Amniotic epithelial cell (primary cell): ENCODE measurements at regions not wholly inside any gene's neighbourhood (a gene's known extent, or its start where the extent isn't known, plus 50 kb on each side); places are given as distances from the start of the nearest gene placed in this dataset.

ENCODE experiments used
- DNase-seq: peaks from one replicate; pipeline ENCODE4 v3.0.0-alpha.2; 2010; ENCODE audit warnings: low read depth

GRCh38 chr1:215459136-215459535 is 108.0 kb upstream of the KCTD3 start:
- DNase-seq, result no peak

DNA sequence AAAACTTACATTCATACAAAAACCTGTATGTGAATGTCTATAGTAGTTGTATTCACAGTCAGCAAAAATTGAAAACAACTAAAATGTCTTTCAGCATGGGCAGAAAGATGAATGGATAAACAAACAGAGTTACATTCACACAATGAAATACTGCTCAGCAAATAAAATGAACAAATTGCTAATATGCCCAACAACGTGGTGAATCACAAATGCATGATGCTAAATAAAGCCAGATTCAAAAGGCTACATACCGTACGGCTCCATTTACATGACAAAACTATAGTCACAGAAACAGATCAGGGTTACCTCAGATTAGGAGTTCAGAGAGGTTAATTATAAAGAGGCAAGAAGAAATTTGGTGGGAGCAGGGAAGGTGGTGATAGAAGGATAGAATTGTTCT is 100.7 kb upstream of the KCTD3 start:
- DNase-seq, result no peak

DNA sequence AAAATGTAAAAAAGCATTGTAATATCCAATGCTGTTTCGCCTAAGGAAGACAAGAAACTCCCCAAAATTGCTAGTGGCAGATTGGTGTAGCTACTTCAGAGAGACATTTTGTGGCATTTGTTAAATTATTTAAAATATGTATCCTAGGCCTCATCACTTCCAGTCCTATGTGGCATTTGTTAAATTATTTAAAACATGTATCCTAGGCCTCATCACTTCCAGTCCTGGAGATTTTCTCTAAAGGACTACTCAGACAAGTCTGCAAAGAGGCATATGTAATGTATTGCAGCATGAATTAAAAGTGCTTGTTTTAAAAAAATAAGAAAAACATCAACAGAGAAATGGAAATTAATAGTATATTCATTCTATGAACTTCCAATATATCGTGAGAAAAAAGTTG is 95.6 kb upstream of the KCTD3 start:
- DNase-seq, result no peak

DNA sequence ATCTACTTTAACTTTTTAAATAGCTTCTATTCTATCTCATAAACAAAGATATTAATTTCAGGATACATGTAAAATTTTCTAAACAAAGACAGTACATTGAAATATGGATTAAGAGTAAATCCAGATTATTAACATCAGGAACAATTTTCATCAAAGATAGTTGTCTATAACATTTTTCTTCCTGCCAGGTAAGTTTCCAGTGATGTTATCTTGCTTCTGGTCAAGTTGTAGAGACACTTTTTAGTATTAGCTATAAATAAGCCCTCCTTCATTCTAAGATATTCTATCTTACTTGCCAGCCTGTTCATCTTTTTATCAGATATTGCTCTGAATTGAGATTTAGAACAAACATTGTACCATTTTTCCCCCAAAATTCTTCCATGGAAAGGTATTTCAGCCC is 94.4 kb upstream of the KCTD3 start:
- no peak for DNase-seq

DNA sequence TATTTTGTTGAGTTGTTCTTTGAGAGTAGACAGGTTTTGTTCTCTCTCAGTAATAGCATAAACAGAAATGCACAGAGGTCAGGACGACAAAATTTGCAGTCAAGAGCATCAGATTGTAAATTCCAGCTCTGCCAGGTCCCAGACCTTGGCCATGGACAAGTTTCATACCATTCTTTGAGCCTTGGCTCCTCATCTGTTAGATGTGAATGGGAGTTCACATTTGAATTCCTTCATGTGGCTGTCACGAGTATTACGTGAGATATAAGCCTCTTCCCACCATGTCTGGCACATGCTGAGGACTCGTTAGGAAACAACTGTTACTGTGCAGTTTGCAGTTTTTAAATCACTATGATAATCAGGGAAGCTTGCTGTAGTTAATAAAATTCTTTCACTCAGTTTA is 93.2 kb upstream of the KCTD3 start:
- peak; percentile 56 for DNase-seq

DNA sequence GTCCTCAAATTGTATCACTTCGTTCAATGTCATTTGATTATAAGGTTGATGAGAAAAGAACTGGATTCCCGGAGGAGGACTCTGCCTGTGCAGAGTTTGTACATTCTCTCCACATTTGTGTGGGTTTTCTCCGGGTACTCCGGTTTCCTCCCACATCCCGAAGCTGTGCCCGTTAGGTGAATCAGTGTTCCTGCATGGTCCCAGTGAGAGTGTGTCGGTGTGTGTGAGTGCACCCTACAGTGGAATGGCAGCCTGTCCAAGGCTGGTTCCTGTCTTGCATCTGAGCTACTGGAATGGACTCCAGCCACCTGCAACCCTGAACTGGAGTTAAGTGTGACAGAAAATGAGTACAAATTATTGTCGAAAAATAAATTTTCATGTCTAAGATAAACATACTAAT is 92.2 kb upstream of the KCTD3 start:
- peak; percentile 16 for DNase-seq

DNA sequence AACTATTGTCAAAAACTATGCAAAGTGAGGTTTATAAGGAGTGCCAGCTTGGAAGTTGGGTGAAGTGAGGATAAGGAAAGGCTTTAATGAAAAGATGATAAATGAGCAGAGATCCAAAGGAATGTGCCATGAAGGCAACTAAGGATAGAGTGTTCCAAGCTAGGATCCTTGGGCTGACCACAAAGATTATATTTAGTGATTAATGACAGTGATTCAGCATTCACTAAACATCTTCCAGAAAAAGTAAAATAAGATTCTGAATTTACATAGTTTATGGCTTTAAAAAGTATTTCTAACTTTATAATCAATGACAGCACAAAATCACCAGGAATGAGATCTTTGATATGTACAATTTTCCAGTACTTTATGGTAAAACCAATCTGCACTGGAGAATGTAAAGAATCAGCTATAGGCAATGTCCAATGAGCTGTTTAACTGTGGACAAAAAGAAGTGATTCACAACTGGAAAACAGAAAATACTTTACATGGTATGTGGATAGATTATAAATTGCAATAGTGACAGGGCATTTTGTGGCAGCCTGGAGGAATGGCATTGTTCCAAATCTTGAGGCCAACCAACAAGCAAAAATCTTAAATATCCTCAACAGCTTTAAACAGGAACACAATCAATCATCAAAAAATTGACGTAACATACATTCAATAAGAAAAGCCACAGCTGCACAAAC is 91.2 kb upstream of the KCTD3 start:
- peak; percentile 95 for DNase-seq

- peak; percentile 69 for DNase-seq
These were observed 90.6 kb upstream of the KCTD3 start for GRCh38 chr1:215476541-215476940.

DNA sequence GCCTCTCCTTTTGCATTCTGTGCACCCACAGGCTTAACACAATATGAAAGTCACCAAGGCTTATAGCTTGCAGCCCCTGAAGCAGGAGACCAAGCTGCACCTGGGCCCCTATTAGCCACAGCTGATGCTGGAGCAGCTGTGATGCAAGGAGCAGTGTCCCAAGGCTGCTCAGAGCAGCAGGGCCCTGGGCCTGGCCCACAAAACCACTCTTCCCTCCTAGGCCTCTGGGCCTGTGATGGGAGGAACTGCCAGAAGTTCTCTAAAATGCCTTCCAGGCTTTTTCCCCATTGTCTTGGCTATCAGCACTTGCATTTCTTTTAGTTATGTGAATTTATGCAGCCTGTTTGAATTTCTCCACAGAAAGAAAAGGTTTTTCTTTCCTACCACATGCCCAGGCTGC is 89.5 kb upstream of the KCTD3 start:
- DNase-seq, result no peak

GRCh38 chr1:215479567-215479966 is 87.5 kb upstream of the KCTD3 start:
- DNase-seq, result no peak

DNA sequence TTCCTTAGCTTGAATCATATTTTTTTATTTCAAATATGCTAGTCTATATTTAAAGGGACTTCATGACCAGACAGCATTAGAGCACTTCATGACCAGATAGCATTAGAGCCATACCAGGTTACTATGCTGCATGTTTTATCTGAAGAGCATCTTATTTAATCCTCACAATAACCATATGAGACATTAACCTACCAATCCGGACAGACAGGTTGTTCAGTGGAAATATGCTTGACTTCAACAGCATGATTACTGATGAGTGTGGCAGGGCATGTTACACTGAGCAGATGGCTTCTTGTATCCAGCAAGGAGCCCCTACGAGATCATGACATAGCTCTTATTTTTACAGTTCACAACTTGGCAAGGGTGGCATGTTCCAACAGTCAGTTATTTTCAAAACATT is 85.0 kb upstream of the KCTD3 start:
- no peak for DNase-seq

GRCh38 chr1:215484171-215484939 is 82.7 kb upstream of the KCTD3 start:
- DNase-seq, result peak; percentile 63

DNA sequence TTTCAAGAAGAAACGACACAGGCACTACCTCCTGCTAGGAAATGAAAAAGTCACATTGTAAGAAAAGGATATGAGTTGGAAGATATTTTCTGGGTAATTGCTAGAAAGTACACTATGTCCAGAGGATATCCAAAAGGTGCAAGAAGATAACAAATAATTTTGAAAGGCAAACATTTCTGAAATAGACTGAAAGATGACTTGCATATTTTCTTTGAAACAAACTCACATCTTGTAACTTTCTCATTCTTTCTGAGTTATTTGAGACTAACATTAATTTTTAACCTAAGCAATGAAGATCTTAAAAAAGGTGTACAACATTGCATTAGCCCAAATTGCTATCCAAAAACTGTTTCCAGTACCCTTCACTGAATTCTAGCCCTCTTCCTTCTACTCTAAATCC is 79.6 kb upstream of the KCTD3 start:
- DNase-seq, result no peak

GRCh38 chr1:215488850-215489249 is 78.3 kb upstream of the KCTD3 start:
- DNase-seq, result no peak

GRCh38 chr1:215489771-215490565 is 77.1 kb upstream of the KCTD3 start:
- DNase-seq, result no peak

- DNase-seq, result no peak
These were observed 69.6 kb upstream of the KCTD3 start for GRCh38 chr1:215497528-215497927.

DNA sequence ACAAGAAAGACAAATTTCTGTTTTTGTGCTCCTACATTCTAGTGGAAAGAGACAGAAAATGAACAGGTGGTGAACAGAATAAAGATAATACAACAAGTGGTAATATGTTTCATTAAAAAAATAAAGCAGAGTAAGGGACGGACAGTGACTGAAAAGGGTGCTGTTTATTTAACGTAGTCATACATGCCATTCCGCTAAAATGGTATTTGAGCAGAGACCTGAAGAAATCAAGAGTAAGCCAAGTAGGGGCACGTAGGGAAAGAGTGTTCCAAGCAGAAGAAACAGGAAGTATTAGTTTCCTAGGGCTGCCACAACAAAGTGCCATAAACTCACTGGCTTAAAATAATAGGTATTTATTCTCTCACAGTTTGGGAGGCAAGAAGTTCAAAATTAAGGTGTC is 65.6 kb upstream of the KCTD3 start:
- DNase-seq, result no peak

- no peak for DNase-seq
These were observed 65.0 kb upstream of the KCTD3 start for GRCh38 chr1:215502081-215502480.

- peak; percentile 84 for DNase-seq
These were observed 60.0 kb upstream of the KCTD3 start for GRCh38 chr1:215507119-215507518.

- peak; percentile 51 for DNase-seq
These were observed 58.8 kb upstream of the KCTD3 start for GRCh38 chr1:215508311-215508710.
